ENCODE measurements at regions not wholly inside any gene's neighbourhood (a gene's known extent, or its start where the extent isn't known, plus 50 kb on each side); places are given as distances from the start of the nearest gene placed in this dataset.
A peak's percentile ranks its signal among the peaks of the same experiment; 100 is the strongest.

DNA sequence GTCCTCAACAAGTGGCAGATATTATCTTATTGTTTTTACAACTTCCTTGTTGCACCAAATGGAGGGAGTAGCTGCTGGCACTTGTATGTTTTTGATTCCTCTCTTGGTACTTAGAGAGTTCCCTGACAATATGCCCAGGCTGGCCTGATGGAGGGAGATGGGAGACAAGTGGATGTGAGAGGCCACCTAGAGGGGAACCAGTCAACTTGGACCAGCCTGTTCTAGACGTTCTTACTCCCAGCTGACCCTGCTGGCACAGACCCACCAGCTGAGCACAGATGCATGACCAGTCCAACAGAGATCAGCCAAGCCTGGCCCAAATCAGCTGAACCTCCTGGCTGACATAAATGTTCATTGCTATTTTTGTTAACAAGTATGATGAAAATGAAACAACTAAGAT is 60.9 kb upstream of the GDNF start:
- intact Hi-C loops (cut with DNase I), result loop anchor here (5.0 kb wide), 1 partner anchor 63 kb away; no protein-coding TSS in a partner anchor
- peak; percentile 96 for ATAC-seq
- peak; percentile 87 for DNase-seq (ENCODE audit: missing footprints)

DNA sequence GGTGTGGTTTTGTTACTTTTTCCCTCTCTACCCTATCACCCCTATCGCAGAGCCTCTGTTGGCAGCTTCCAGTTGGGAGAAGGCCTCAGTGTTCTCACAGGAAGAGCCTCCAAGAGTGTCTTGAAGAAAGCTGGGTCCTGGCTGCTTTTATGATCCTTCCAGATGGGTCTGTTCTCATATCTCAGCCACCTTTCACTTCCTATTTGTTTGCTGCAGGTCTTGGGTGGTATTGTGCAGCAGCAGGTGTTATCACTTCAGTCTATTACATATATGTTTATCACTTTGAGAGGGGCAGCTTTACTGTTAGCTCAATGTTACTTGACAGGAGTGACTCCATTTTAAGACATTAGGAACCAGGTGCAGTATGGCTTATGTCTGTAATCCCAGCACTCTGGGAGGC is 59.2 kb upstream of the GDNF start:
- ATAC-seq (no peak), DNase-seq (ENCODE audit: missing footprints) (no peak)
- intact Hi-C loops (cut with DNase I), result no loop called here

DNA sequence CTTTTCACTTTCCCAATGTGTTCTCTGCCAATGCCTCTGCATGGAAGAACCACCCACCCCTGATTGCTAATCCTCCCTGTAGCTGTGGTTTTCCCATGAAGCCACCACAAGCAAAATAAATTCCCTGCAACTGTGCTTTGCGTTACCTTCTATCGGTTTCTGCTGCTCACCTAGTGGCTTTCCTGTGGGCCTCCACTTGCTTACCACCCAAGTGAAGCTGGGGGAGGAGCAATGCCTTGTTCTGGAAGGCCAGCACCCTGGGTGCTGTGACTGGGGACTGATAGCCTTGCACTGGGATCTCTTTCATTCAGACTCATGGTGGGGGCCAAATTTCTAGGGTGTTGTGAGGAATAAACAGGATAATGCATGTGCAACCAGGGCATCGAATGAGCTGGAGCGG is 56.3 kb upstream of the GDNF start:
- no peak for ATAC-seq
- no peak for DNase-seq (ENCODE audit: missing footprints)
- intact Hi-C loops (cut with DNase I), result no loop called here

DNA sequence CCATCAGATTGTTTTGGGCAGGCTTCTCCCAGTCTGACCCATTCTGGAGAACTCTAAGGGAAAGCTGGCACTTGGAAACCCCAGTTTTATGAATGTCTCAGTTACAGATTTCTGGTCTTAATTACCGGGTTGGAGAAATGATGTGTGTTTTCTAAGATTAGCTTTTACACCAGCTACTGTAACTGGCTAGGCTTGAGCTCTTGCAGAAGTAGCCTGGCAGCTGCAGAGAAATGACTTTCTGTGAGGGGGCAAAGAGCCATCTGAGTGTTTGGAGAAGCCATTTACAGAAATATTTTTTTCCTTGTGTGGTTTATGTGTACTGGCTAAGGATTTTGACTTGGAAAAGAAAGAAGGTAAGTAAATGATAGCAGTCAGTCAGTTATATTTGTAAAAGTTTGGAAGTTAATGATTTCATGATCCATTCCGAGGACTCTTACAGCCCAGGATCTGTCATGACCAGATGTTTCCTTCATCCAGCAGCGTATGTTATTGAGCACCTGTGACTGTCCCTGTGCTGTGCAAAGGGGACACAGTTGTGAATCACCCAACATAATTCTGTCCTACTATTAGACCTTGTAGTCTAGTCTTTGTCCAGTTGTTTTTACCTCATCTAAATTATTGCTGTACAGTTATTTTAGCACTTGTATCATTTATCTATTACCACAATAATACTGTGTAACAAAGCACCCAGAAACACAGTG is 53.7 kb upstream of the GDNF start:
- ATAC-seq (no peak), DNase-seq (ENCODE audit: missing footprints) (no peak)
- intact Hi-C loops (cut with DNase I), result no loop called here

DNA sequence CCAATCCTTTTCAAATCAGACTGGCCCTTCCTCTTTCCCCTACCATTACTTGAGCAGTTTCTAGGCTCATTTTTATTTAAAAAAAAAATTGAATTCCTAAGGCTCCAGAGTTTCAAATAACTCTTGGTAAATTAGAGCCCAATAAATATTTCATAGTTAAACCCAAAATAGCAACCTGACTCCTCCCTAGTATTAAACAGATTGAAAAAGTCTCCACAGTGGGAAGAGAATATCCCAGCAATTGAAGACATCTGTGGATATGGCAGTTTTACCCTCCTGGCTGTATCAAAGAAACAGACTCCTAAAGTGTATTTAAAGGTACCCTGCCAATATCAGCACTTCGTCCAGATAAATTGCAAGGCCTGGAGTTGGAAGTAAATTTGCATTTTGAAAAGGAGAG is 52.7 kb upstream of the GDNF start:
- ATAC-seq, result no peak
- intact Hi-C loops (cut with DNase I), result no loop called here
- DNase-seq (ENCODE audit: missing footprints), result no peak

DNA sequence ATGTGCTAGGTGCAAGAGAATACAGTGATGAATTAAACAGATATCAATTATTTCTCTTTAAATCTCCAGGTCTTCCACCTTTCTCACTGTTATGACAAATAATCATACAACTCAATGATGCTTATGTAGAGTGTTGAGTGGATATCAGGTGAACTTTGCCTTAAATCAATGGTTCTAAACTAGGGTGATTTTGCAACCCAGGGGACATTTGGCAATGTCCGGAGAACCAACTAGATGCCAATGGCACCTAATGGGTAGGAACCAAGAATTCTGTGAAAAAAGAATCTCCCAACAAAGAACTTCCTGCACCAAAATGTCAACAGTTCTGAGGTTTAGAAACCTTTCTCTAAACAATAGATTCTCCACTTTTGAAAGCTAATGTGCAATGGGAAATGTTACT is 52.0 kb upstream of the GDNF start:
- ATAC-seq, result no peak
- no peak for DNase-seq (ENCODE audit: missing footprints)
- intact Hi-C loops (cut with DNase I), result no loop called here

DNA sequence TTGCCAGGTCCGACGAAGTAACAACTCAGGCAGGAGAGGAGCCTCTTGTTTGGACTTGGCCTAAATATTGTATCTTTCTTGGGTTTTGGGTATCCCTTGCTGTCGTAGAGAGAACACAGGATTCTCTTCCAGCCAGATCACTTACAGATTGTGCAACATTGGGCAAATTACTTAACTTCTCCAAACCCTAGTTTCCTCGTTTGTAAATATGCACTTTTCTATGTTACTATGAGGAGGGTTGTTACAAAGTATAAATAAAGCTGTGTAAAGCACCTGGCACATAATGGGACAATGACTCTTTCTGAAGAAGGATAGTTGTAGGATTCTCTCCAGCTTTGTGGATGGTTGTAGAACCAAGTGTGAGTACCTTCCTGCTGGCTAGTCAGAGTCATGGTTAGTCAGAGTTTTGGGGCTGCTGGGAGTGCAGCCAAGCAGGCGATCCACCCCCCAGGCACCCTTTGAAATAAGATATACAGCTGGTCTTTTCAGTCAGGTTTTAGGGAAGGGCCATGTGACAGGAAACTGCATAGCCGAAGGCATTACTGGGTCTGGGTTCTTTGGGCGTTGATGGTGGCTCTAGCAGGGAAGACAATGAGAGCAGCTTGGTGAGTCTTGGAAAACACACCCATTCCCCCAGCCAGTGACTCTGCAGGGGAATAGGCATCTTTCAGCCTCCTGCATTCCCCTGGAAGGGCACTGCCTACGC is 49.9 kb upstream of the GDNF start:
- intact Hi-C loops (cut with DNase I), result no loop called here
- no peak for ATAC-seq
- no peak for DNase-seq (ENCODE audit: missing footprints)

Data from Right ventricle myocardium inferior (tissue), 1 donor.